HG03095 (cell line): ENCODE measurements at regions not wholly inside any gene's neighbourhood (a gene's known extent, or its start where the extent isn't known, plus 50 kb on each side); places are given as distances from the start of the nearest gene placed in this dataset.

Source experiments
- ATAC-seq: cut with Tn5 transposase; IDR thresholded peaks from one replicate; pipeline ENCODE4 v1.9.1; 2021; ENCODE audit warnings: moderate library complexity; ENCODE audit not compliant: unreplicated experiment

- ATAC-seq, result no peak
Observed at GRCh38 chr2:145302886-145303285, 783.0 kb upstream of the ZEB2 start.

- no peak for ATAC-seq
Observed at GRCh38 chr2:145302451-145302850, 782.5 kb upstream of the ZEB2 start.

GRCh38 chr2:145299368-145299767, 779.4 kb upstream of the ZEB2 start:
- no peak for ATAC-seq

GRCh38 chr2:145292166-145292565, 772.2 kb upstream of the ZEB2 start:
- no peak for ATAC-seq

- ATAC-seq, result no peak
Observed at GRCh38 chr2:145290986-145291385, 771.1 kb upstream of the ZEB2 start.

GRCh38 chr2:145289946-145290345, 770.0 kb upstream of the ZEB2 start:
- no peak for ATAC-seq

- no peak for ATAC-seq
Observed at GRCh38 chr2:145288650-145289496, 769.0 kb upstream of the ZEB2 start.

GRCh38 chr2:145287736-145288135, 767.8 kb upstream of the ZEB2 start:
- ATAC-seq, result no peak

GRCh38 chr2:145286716-145287275, 766.9 kb upstream of the ZEB2 start:
- no peak for ATAC-seq

GRCh38 chr2:145284551-145284950, 764.6 kb upstream of the ZEB2 start:
- no peak for ATAC-seq

- ATAC-seq, result no peak
Observed at GRCh38 chr2:145283131-145283530, 763.2 kb upstream of the ZEB2 start.

- no peak for ATAC-seq
Observed at GRCh38 chr2:145277922-145278321, 758.0 kb upstream of the ZEB2 start.

- no peak for ATAC-seq
Observed at GRCh38 chr2:145273840-145274239, 753.9 kb upstream of the ZEB2 start.

GRCh38 chr2:145268931-145269330, 749.0 kb upstream of the ZEB2 start:
- no peak for ATAC-seq

GRCh38 chr2:145267451-145267850, 747.5 kb upstream of the ZEB2 start:
- ATAC-seq, result no peak

GRCh38 chr2:145265244-145265643, 745.3 kb upstream of the ZEB2 start:
- no peak for ATAC-seq

- ATAC-seq, result no peak
Observed at GRCh38 chr2:145260674-145261073, 740.8 kb upstream of the ZEB2 start.

- no peak for ATAC-seq
Observed at GRCh38 chr2:145260081-145260480, 740.2 kb upstream of the ZEB2 start.

- no peak for ATAC-seq
Observed at GRCh38 chr2:145258903-145259579, 739.1 kb upstream of the ZEB2 start.

GRCh38 chr2:145257931-145258330, 738.0 kb upstream of the ZEB2 start:
- no peak for ATAC-seq

- no peak for ATAC-seq
Observed at GRCh38 chr2:145256551-145256950, 736.6 kb upstream of the ZEB2 start.

- no peak for ATAC-seq
Observed at GRCh38 chr2:145254291-145254690, 734.4 kb upstream of the ZEB2 start.
